Right lobe of liver (tissue), 6 donors: ENCODE measurements at regions not wholly inside any gene's neighbourhood (a gene's known extent, or its start where the extent isn't known, plus 50 kb on each side); places are given as distances from the start of the nearest gene placed in this dataset.

Experiments used
- ATAC-seq, 4 donors: fragments of 200-7000 bp; cut with Tn5 transposase; one replicate each; pipeline ENCODE4 v1.9.1; 2020; ENCODE audit warnings: mild to moderate bottlenecking in 4 of 4, moderate library complexity in 4 of 4
- DNase-seq, 3 donors: peaks; one replicate each; pipeline ENCODE4 v3.0.0-alpha.2; 2020
- H3K27ac ChIP-seq, 3 donors: fragments of 200-600 bp; one replicate each; pipeline ENCODE4 v1.8.0; 2022
- H3K27me3 ChIP-seq, 2 donors: fragments of 200-600 bp; one replicate each; pipeline ENCODE4 v1.8.0; 2022
- H3K36me3 ChIP-seq, 4 donors: fragments of 200-600 bp; sonication (generic) in 1 of 4; one replicate each; pipeline versions ENCODE4 v1.5.1 to v1.8.0; 2017 to 2022; ENCODE audit warnings: control low read depth in 1 of 4
- H3K4me1 ChIP-seq, 4 donors: fragments of 200-600 bp; sonication (generic) in 1 of 4; one replicate each; pipeline versions ENCODE4 v1.5.1 to v1.8.0; 2017 to 2022; ENCODE audit warnings: control low read depth in 1 of 4
- H3K4me3 ChIP-seq, 3 donors: fragments of 200-600 bp; one replicate each; pipeline ENCODE4 v1.8.0; 2022
- H3K9me3 ChIP-seq, 4 donors: fragments of 200-600 bp; sonication (generic) in 1 of 4; one replicate each; pipeline versions ENCODE4 v1.5.1 to v1.8.0; 2017 to 2022; ENCODE audit warnings: control low read depth in 1 of 4
- CTCF ChIP-seq, 4 donors: fragments of 200-600 bp in 3 of 4; fragments of 450-650 bp in 1 of 4; IDR thresholded peaks; one replicate each; pipeline versions ENCODE4 v1.5.1 to v1.8.0; 2016 to 2022; ENCODE audit warnings: antibody characterized with exemption in 4 of 4, mild to moderate bottlenecking in 2 of 4
- POLR2A ChIP-seq: fragments of 450-650 bp; IDR thresholded peaks from one replicate; pipeline ENCODE4 v1.6.1; 2017; ENCODE audit warnings: antibody characterized with exemption, mild to moderate bottlenecking
- WGBS: methylation state at CpG from one replicate; pipeline ENCODE4 v1.1.6; 2018; ENCODE audit warnings: low coverage, low lambda C conversion rate; ENCODE audit not compliant: insufficient coverage; ENCODE audit errors: missing lambda C conversion rate; 5-methylcytosine and 5-hydroxymethylcytosine counted together
- intact Hi-C, 2 donors: fragments of 100-400 bp; cut with DNase I; formaldehyde crosslinking; loops; one replicate each; pipeline versions ENCODE4 v1.11.2 to v1.14.1; 2022
- donor health status: DM: no; HTN: yes; CAD: no.
- donor health status: DM: no; HTN: no; CAD: no.
- donor health status: DM: no; HTN: no; CAD: no.
- donor health status: DM: no; HTN: yes; CAD: no.
- donor health status: DM: no; HTN: yes; CAD: no.

GRCh38 chr5:112566251-112566650 is 147.2 kb upstream of the EPB41L4A start:
- no peak for ATAC-seq
- intact Hi-C loops: no loop called here
- 83% methylated on average over 1 of the region's 1 CpG for WGBS

GRCh38 chr5:112569596-112569995 is 150.5 kb upstream of the EPB41L4A start:
- Histone ChIP-seq H3K9me3 (no peaks in the 10 kb centered on the region), H3K36me3 (no peaks in the 10 kb centered on the region), H3K27me3 (no peaks in the 10 kb centered on the region), H3K4me1 (no peaks in the 10 kb centered on the region), H3K4me3 (no peak overlapping the region), H3K27ac (no peak overlapping the region)
- DNase-seq: no peak
- intact Hi-C loops: no loop called here
- no peak for ATAC-seq
- no peak for TF ChIP-seq CTCF (IDR thresholded peaks at IDR 0.05)
- no peak for TF ChIP-seq POLR2A

More at GRCh38 chr5:112566251-112566650, 147.2 kb upstream of the EPB41L4A start:
- H3K27me3 ChIP-seq: no peaks in the 10 kb centered on the region
- no peak overlapping the region for H3K27ac ChIP-seq
- no peak for TF ChIP-seq POLR2A
- TF ChIP-seq CTCF (IDR thresholded peaks at IDR 0.05): no peak
- no peak for DNase-seq
- H3K36me3 ChIP-seq: no peaks in the 10 kb centered on the region
- H3K4me3 ChIP-seq: no peak overlapping the region
- H3K9me3 ChIP-seq: no peaks in the 10 kb centered on the region
- H3K4me1 ChIP-seq: no peaks in the 10 kb centered on the region

GRCh38 chr5:112570708-112571444 is 151.8 kb upstream of the EPB41L4A start:
- WGBS: 82% methylated on average over 4 of the region's 4 CpGs
- no peak overlapping the region for H3K27ac ChIP-seq
- no peaks in the 10 kb centered on the region for H3K4me1 ChIP-seq
- no peaks in the 10 kb centered on the region for H3K36me3 ChIP-seq
- no peak for ATAC-seq
- TF ChIP-seq POLR2A: no peak
- no peak for TF ChIP-seq CTCF (IDR thresholded peaks at IDR 0.05)
- no peaks in the 10 kb centered on the region for H3K9me3 ChIP-seq
- H3K27me3 ChIP-seq: no peaks in the 10 kb centered on the region
- no peak overlapping the region for H3K4me3 ChIP-seq
- intact Hi-C loops: no loop called here
- no peak for DNase-seq

- no peaks in the 10 kb centered on the region for H3K9me3 ChIP-seq
Observed at GRCh38 chr5:112573441-112573840, 154.4 kb upstream of the EPB41L4A start.

More at GRCh38 chr5:112573441-112573840, 154.4 kb upstream of the EPB41L4A start:
- ATAC-seq (no peak), DNase-seq (no peak)
- H3K4me1 ChIP-seq: no peaks in the 10 kb centered on the region
- no peak overlapping the region for H3K4me3 ChIP-seq
- no peaks in the 10 kb centered on the region for H3K27me3 ChIP-seq
- 86% methylated on average over 3 of the region's 3 CpGs for WGBS
- no peak overlapping the region for H3K27ac ChIP-seq
- intact Hi-C loops: no loop called here
- TF ChIP-seq POLR2A: no peak
- TF ChIP-seq CTCF (IDR thresholded peaks at IDR 0.05): no peak
- no peaks in the 10 kb centered on the region for H3K36me3 ChIP-seq
